PC-3 (cell line): ENCODE measurements at regions not wholly inside any gene's neighbourhood (a gene's known extent, or its start where the extent isn't known, plus 50 kb on each side); places are given as distances from the start of the nearest gene placed in this dataset.

Experiments
- CTCF ChIP-seq: fragments of 300-600 bp; sonication (generic); conservative IDR thresholded peaks from 2 replicates; pipeline ENCODE4 v1.5.1; 2017; ENCODE audit warnings: antibody characterized with exemption, low read depth, mild to moderate bottlenecking, low read length
- EZH2phosphoT487 ChIP-seq: fragments of 300-600 bp; sonication (generic); IDR thresholded peaks from 2 replicates; pipeline ENCODE4 v1.6.1; 2018; ENCODE audit warnings: mild to moderate bottlenecking, antibody characterized with exemption, low read length, borderline replicate concordance

- TF ChIP-seq CTCF (no peak), EZH2phosphoT487 (no peak)
Observed at GRCh38 chr6:82646231-82646615, 282.6 kb downstream of the TPBG start.
